ENCODE measurements at regions not wholly inside any gene's neighbourhood (a gene's known extent, or its start where the extent isn't known, plus 50 kb on each side); places are given as distances from the start of the nearest gene placed in this dataset.

DNA sequence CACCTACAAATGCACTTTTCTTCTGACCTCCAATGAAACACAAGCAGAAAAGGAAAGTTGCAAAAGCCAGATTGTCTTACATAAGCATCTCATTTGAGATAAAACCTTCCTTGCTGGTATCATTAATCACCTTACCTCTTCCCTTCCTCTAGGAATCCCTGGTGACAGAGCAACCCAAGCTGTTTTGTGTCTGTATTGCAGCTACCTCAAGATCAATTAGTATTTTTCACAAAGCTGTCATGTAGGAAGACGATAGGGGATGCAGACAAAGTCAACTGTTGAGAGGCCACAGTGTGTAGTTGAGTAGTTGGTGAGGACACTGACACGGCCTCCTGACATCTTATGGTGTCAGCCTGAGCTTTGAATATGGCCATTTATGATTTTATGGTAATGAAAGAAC is 339.1 kb upstream of the SLC10A2 start:
- TF ChIP-seq ZNF274 (IDR thresholded peaks at IDR 0.05; ENCODE audit: low read depth, low read length) = no peak
- TF ChIP-seq SUZ12 (IDR thresholded peaks at IDR 0.05; ENCODE audit: extremely low read depth, insufficient read depth, insufficient read length) = no peak
